NCI-H446 treated with DMSO at 0.1 percent for 48 hours (cell line): ENCODE measurements at regions not wholly inside any gene's neighbourhood (a gene's known extent, or its start where the extent isn't known, plus 50 kb on each side); places are given as distances from the start of the nearest gene placed in this dataset.
A peak's percentile ranks its signal among the peaks of the same experiment; 100 is the strongest.
"Not testable (repeated sequence)": the region's sequence is repeated elsewhere in the genome, so short reads cannot be mapped to it uniquely, and the experiment has no call there.

Experiments used
- DNase-seq: peaks from one replicate; lab custom pipeline; 2025; lab: John Stamatoyannopoulos, UW

DNA sequence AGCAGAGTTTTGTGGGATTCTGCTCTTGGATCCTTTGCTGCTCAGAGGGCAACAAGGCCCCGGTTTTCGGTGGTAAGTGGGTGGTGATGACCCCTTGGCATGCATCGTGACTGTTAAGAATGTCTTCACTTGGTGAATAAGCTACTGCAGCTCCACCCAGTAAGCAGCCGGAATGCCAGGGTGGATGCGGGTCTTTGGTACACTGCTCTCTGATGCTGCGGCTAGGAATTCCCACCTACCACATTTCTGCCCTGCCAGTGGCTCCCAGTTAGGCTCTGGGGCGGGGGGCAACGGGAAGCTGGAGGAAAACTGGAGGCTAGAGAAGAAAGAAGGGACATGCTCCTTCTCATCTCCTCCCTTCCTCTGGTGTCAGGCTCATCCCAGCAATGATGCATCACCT is 180.4 kb upstream of the GALNT2 start:
- no peak for DNase-seq

DNA sequence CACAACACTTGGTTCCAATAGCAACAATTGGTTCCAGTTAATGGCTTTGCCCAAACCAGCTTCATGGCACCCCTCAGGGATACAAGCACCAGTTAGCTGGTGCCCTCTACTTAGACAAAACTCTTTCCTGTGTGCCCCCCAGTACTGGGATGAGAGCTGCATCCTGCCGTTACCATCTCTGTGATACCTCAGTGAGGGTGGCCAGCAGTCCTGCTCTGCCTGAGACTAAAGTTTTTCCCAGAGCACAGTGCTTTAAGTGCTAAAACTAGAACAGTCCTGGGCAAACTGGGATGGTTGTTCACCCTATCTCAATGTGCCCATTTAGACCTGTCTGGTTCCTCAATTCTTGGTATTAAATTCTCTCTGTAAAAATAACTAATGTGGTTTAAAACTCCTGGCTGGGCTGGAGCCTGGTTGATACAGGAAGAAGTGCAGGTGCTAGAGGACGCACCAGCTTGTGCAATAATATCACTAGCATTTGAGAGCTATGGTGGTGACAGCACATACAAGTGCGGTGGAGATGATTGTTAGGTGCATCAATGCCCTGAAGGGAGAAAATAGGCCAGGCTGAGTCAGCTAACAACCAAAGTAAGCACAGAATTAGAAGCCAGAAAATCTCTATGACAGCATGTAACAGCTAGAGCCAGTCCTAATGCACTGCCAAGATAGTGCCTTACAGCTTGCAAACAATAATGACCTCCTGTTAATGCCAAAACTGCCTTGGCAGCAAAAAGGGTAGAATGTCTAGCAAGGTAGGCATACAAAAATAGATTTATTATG is 179.8 kb upstream of the GALNT2 start:
- peak; percentile 95 for DNase-seq

DNA sequence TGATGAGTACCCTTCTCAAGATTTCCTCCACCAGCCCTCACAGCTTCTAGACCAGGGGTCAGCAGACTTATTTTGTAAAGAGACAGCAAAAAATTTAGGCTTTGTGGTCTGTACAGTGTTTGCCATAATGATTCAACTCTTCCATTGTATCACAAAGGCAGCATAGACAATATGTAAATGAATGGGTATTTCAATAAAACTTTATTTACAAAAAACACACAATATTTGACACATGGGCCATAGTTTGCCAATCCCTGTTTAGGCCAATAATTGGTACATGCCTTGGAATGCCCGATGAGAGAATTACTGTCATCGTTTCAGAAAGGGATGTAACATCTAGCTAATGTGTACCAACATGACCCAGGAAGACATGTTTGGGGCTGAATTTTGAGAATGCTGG is 178.9 kb upstream of the GALNT2 start:
- DNase-seq = no peak

DNA sequence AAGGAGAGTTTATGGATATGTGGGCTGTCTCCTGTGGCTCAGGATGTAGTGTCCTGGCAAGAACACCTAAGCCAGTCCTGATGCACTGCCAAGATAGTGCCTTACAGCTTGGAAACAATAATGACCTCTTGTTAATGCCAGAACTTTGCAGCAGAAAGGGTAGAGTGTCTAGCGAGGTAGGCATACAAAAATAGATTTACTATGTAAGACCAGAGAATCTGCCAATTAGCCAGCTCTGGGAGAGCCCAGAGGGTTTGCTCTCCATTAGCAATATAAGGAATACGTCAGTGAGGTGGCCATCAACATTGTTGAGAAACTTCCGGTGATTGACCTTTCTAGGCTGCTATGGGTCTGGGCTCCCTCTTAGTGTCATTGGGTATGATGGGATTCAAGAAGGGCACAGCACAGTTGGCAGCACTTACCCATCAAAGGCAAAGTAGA is 178.5 kb upstream of the GALNT2 start:
- peak; percentile 64 for DNase-seq

DNA sequence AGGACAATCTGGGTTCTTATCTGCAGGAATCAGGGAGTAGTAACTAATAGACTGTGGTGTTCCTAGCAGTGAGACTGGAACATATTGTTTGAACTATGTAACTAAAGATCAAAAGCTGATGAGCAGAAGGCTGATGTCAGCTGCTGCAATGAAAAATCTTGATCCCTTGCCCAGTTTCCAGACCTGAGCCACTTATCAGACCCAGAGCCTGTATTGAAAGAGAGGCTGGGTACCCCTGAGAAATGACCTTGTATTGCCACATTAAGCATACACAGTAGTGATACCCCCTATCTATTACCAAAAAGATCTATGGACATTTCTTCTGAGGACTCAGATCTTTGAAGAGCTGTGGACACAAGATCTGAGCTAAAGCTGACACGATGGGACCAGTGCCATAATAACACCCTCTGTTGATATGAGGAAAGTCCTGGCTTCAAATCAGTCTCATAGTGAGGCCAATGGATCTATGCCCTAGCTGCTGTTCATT is 178.0 kb upstream of the GALNT2 start:
- peak; percentile 75 for DNase-seq

DNA sequence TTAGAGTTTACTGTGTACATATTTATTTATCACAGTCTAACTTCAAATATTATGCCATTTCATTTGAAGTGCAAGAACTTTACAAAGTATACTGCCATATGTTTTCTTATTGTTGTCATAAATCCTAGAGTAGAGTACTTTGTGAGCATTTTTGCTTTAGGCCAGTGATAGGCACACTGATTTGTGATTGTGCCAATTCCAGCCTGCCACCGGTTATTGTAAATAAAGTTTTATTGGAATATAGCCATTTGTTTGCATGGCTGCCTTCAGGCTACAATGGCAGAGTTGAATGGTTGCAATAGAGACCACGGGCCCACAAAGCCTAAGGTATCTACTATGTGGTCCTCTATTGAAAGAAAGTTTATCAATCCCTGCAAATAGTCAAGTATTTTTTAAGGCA is 175.8 kb upstream of the GALNT2 start:
- DNase-seq = no peak

DNA sequence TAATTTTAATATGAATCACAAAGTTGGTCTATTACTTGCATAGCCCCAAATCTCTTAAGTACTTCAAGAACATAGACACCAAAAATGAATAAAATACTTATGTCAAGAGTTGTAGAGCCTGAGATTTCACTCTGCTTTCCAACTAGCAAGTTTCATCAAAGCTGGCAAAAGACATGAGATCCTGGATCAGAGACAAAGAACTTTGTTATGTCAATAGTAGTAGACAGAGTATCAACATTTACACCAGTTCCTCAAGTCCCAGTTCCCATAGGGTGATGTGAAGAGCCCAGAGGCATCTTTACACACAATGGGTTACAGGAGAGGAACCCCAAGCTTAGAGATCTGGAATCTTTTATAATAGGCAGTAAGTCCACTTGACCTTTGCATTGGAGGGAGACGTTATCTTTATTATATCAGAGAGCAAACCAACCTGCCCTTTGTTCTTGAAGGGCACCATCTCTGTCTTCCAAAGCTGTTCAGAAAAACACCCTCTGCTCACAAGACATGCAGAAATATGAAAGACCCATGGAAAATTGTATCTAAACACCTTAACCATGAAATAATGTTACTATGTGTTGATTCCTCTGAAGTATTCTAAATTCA is 174.4 kb upstream of the GALNT2 start:
- no peak for DNase-seq

DNA sequence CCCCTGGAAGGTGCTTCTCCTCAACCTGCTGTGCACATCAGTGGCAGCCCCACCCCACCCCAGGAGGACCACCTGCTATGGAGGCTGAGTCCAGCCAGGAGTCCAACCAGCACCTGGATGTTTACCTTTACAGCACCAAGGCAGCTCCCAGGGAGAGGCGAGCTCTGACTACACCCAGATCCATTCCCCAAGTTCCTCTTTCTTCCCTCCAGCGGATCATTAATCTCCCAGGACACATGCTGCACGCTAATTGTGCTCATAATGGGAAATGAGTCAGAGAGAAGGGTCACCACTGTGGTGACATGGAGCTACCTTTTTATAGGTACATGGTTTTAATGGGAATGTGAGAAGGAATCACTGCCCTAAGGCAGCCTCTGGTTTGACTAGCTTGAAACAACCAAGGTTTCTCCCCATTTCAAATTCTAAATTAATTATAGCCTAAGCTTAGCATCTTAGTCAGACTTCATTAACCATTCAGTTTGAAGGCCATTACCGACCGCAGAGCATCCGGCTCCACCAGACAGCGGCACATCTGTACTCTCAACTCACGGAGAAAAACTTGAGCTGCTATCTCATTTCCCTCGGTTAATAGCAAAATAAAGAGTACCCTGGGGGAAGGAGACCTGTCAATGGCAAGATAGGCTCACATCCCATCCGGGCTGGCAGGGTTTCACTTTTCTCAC is 173.1 kb upstream of the GALNT2 start:
- no peak for DNase-seq

DNA sequence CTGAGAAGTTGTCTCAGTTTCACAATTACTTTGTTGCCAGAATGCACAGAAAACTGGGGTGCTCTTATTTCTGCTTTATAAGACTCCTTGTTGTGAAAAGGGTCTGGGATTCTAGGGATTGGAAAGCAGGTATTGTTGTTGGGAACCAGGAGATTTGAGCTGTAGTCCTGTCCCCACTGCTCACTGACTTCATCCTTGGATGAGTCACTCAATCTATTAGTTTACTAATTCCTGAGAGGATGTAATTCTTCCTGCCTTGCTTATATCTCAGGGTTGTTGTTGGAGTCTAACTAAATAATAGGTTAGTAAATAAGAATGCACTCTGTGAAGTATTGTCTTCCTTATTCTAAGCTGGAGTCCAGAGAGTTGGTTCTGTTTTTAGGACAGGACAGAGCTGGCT is 172.5 kb upstream of the GALNT2 start:
- no peak for DNase-seq

DNA sequence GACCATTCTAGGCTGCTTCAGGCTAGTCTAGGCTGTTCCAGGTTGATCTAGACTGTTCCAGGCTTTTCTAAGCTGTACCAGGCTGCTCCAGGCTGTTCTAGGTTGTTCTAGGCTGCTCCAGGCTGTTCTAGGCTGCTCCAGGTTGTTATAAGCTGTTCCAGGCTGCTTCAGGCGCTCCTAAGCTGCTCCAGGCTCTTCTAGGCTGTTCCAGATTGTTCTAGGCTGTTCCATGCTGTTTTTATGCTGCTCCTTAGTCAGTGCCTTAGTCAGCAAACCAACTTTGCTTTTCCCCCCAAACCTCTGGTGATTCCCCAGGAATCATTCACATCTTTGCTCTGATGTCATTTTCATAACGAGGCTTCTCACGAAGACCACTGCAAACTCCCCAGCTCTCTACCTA is 171.4 kb upstream of the GALNT2 start:
- no peak for DNase-seq

DNA sequence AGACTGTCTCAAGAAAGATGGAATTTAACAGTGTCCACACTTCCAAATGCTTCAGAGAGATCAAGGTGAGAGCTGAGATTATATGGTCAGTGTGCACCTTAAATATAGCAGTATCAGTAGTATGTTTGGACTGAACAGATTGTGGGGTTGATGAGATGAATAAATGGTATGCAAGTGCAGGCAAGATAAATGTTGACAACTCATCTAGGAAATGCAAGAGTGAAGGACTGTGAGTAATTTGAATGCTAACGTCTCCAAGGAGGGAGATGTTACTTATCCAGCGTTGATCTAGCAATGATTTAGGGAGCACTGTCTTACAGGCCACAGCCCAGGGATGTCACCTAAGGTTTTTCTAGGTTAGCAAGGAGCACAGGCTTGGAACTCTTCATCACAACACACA is 170.7 kb upstream of the GALNT2 start:
- no peak for DNase-seq

DNA sequence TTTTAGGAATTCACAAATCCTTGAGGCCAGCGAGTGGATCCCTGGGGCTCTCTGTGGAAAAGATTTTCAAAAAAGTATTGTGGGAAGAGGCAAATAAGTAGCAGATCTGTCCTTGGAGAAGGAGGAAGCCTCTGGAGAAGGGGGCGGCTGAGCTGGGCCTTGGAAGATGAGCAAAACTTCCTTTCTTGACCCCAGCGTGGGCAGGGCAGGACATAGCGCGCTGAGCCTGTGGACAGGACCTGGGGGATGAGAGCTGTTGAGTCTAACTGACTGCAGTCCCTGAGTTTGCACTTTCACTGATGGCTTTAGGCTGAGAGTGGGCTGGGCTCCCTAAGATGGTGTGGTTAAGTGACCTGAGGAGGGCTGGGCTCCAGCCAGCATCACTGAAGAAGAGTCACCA is 170.2 kb upstream of the GALNT2 start:
- no peak for DNase-seq

DNA sequence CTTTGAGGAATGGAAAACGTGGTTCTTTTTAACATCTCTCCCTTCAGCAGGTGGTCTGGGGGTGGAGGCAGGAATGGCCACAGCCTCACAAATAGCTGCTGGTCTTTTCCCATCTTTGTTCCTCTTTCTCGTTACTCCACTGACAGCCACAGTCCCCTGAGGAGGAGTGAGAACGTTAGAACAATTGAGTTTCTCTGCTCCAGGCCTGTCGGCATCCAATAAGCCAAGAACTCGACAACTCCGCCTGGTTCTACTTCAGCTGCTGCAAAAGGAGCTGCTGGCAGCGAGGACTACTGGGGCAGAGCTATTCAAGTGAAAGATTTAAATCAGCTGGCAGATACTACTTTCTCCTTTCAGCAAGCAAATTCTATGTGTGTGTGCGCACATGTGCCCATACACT is 169.5 kb upstream of the GALNT2 start:
- DNase-seq = peak; percentile 5

DNA sequence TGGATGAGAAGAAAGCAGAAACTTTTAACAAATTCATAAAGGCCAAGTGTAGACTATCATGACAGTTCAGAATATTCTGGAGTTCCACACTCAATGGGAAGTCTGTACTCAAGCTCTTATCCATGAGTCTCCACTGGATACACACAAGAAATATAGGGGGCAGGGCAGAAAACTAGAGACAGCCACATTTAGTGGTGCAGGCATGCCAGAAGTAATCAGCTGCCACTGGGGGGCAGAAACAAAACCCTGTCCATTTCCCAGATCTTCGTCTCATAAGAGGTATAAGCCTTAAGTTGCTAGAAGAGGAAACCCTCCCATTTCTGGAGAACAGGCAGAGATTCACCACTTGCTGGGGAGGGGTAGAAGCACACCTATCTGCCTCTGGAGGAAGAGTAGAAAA is 166.8 kb upstream of the GALNT2 start:
- DNase-seq = no peak

DNA sequence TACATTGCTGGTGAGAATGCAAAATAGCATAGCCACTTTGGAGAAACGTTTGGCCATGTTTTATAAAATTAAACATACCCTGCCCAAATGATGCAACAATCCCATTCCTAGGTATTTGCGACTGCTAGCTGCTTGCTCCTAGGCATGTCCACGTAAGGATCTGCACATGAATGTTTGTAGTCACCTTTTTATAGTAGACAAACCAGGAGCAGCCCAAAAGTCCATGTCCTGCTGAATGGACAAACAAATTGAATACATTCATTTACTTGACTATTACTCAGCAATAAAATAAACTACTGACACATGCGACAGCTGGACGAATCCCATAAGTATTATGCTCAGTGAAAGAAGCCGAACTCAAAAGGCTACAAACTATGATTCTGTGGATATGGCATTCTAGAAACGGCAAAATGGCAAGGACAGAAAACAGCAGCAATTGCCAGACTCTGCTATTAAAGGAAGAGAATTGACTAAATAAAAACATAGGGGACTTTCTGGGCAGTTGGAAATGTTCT is 161.9 kb upstream of the GALNT2 start:
- no peak for DNase-seq

DNA sequence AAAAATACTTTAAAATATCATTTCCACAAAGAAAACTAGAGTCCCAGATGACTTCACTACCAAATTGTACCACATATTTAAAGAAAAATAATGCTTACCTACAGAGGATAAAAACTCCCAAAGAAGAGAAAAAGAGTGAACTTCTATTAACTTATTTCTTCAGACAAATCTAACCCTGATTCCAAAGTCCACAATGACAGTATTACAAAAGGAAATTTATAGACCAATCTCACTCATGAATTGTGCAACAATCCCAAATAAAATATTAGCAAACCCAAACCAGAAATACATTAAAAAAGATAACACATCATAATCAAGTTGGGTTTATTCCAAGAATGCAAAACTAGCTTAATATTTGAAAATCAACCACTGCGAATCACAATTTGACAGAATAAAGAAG is 161.4 kb upstream of the GALNT2 start:
- DNase-seq = no peak

DNA sequence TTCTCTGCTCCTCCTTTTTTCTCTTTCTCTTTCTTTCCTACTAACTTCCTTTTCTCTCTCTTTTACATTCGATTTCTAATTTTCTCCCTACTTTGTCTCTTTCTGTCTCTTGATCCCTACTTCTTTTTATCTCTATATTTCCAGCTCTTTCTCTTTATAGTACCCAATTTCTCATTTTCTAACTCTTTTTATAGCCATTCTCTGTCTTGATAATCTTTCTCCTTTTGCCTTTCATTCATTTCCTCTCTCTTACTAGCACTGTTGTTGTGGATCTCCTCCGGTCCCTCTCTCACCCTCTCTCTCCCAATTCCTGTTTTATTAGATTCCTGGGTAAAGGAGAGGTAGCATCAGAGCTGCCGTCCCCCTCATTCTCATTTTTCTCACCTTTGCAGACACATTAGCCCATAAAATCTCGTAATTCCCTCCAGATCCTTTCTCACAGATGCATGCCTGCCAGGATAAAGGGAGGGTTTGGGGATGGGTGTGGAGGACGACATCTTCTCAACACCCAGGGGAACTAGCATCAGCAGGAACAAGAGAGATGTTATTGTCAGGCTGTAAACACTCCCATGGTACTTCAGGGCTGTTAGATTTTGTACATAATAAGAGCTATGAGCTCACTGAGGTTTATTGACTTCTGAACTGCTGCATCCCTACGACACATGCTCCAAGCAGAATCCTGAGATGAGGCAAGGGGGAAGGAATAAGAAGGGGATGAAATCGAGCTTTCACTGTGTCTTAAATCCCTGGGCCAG is 159.0 kb upstream of the GALNT2 start:
- DNase-seq = no peak

DNA sequence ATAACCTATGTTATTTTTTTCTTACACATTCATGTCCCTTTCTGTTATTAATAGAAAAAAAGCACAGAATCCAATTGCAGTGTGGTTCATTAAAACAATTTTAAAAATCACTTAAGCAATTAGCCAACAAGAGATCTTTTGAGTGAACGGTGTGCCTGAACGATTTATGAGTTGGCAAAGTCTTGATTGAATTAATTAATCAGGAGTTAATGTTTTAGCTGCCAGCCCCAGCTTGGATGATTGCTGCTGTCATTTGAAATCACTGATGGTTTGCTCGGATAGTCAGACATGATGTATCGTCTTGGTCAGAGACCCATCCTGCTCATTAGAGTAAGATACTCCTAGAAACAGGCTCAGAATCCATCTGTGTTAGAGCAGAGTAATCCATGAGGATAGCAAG is 158.3 kb upstream of the GALNT2 start:
- DNase-seq = no peak

DNA sequence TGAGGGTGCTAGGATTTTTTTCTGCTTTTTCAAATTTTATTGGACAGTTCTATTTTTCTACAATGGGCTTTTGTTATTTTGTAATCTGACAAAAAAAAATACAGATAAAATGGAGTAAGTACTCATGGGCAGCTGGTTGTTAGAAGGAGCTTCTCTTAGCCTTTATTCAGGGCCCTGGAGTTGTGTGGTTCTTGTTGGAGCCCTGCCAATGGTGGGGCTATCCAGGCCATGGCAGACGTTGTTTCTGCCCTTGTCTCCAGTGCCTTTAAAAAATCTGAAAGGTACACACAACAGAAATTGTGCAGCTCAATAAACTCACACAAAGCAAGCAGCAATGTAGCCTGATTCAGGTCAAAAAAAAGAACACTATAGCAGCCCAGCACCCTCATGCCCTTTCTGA is 153.5 kb upstream of the GALNT2 start:
- no peak for DNase-seq

DNA sequence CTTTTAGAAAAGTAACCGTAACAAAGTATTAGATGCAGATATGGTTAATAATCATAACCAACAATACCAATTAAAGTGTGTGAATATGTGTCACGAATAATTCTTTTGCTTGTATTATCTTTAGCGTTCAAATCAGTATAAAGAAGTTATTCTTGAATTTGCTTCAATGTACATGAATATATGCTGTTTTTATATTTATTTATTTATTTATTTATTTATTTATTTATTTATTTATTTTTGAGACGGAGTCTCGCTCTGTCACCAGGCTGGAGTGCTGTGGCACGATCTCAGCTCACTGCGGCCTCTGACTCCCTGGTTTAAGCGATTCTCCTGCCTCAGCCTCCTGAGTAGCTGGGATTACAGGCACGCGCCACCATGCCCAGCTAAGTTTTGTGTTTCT is 147.6 kb upstream of the GALNT2 start:
- DNase-seq = not testable (repeated sequence)

DNA sequence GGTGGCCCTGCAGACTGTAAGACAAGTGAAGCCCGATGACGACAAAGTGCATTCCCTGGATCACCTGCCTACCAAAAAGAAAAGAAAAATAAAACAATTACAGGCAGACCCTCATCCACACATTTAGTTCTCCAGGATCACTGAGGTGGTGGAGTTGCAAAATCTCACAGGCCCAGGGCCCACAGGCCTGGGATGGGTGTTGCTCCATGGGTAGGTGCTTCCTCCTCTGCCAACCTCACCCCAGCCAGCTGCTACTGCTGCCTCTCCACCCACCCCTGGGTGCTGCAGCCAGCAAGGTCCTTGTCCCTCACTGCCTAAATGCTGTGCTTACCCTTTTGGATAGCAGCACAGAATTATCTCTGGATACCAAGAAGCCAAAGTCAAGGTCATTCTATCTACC is 146.4 kb upstream of the GALNT2 start:
- no peak for DNase-seq

DNA sequence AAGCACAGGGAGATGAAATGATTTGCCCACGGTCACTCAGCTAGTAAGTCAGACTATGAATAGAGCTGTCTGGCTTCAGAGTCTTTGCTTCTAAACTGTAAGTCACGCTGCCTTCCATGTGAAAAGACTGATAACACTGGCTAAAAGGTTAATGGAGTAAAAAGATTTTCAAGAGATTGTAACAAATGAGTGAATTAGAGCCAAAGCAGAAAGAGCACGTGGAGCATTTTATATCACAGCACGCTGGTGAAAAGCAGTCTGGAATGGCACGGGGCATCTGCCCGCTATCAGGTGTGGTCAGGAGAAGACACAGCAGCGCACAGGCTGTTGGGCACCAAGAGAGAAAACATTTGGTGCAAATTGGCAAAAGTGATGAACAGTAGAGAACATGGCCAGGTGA is 144.8 kb upstream of the GALNT2 start:
- no peak for DNase-seq
